ENCODE measurements at regions not wholly inside any gene's neighbourhood (a gene's known extent, or its start where the extent isn't known, plus 50 kb on each side); places are given as distances from the start of the nearest gene placed in this dataset.

DNA sequence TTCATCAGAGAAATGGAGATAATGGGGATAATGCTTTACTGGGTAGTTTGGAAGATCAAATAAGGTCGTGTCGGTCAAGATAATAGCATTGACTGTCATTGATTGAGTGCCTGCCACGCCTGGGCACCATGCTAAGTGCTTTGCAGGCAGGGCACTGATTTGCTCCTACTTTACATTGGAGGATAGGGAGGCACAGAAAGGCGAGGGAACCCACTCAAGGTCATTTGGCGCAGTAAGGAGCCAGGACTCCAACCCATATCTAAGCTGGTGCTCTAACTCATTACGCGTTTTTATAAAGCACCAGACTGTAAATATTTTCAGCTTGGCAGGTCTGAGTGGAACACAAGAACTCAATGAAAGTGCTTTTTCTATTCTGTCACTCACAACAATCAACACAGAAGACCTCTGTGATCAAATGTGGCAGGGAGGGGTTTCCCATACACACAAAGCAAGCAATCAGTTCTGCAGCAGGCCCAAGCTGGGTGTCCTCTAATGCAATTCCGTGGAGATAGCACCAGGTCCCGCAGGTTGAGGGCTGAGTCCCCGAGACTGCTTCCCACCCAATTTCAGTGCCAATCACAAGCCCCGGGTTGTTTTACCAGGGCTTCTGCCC is 373.6 kb downstream of the CDH26 start:
- Histone ChIP-seq H3K27ac (ENCODE audit: low read length) (no peak overlapping the region), H3K4me1 (ENCODE audit: control insufficient read depth in 1 of 2, extremely low read depth in 1 of 2, insufficient read depth in 2 of 2, low read length in 2 of 2) (no peaks in the 10 kb centered on the region), H3K36me3 (ENCODE audit: control insufficient read depth in 2 of 2, extremely low read depth in 1 of 2, insufficient read depth in 1 of 2, low read length in 1 of 2) (no peaks in the 10 kb centered on the region), H3K9me3 (no peaks in the 10 kb centered on the region), H3K27me3 (replicated peaks in 1 of 2; ENCODE audit: control insufficient read depth in 2 of 2, extremely low read depth in 1 of 2, insufficient read depth in 2 of 2, low read length in 1 of 2) (peaks cover 0 to 5% of the 10 kb centered on the region in 2 experiments), H3K4me3 (ENCODE audit: control insufficient read depth in 1 of 2, extremely low read depth in 1 of 2, low read length in 1 of 2) (no peak overlapping the region)
- Mint-ChIP-seq H3K9me3 (no peaks in the 10 kb centered on the region), H3K27ac (no peak overlapping the region), H3K27me3 (no peaks in the 10 kb centered on the region), H3K4me3 (no peak overlapping the region), H3K4me1 (no peaks in the 10 kb centered on the region), H3K36me3 (no peaks in the 10 kb centered on the region)
- DNase-seq (no peak), ATAC-seq (replicated peaks in 1 of 4) (no peak)
- WGBS (ENCODE audit: insufficient coverage) = 74% methylated on average over 5 of the region's 11 CpGs
- POLR2A ChIA-PET = no interaction called here
- CTCF ChIA-PET = no interaction called here

DNA sequence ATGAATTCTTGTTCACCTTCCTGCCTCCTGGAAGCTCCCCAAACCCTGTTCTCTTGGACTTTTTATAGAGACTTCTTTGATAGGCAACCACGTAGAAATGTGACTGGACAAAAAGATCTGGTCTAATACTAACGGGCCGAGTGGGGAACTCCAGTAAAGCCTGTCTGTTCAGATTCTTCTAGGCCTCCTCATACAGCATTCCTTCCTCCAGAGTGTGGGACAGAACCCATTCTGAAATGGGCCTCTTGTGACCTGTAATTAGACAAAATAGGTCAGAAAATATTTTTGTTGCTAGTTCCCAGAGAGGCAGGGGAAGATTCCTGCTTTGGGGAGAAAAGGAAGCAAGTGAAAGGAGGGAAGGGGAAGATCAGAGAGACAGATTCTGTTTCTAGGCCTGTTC is 374.3 kb downstream of the CDH26 start:
- POLR2A ChIA-PET = no interaction called here
- no peaks in the 10 kb centered on the region for H3K27me3 Mint-ChIP-seq
- CTCF ChIA-PET = no interaction called here
- H3K4me1 Mint-ChIP-seq = no peaks in the 10 kb centered on the region
- H3K36me3 Mint-ChIP-seq = no peaks in the 10 kb centered on the region
- Histone ChIP-seq H3K27me3 (replicated peaks in 1 of 2; ENCODE audit: control insufficient read depth in 2 of 2, extremely low read depth in 1 of 2, insufficient read depth in 2 of 2, low read length in 1 of 2) (peaks cover 0 to 4% of the 10 kb centered on the region in 2 experiments), H3K4me3 (ENCODE audit: control insufficient read depth in 1 of 2, extremely low read depth in 1 of 2, low read length in 1 of 2) (no peak overlapping the region), H3K4me1 (ENCODE audit: control insufficient read depth in 1 of 2, extremely low read depth in 1 of 2, insufficient read depth in 2 of 2, low read length in 2 of 2) (no peaks in the 10 kb centered on the region), H3K9me3 (no peaks in the 10 kb centered on the region), H3K36me3 (ENCODE audit: control insufficient read depth in 2 of 2, extremely low read depth in 1 of 2, insufficient read depth in 1 of 2, low read length in 1 of 2) (no peaks in the 10 kb centered on the region), H3K27ac (ENCODE audit: low read length) (no peak overlapping the region)
- 88% methylated on average over 3 of the region's 3 CpGs for WGBS (ENCODE audit: insufficient coverage)
- no peak overlapping the region for H3K27ac Mint-ChIP-seq
- H3K9me3 Mint-ChIP-seq = no peaks in the 10 kb centered on the region
- ATAC-seq (replicated peaks in 1 of 4) (no peak), DNase-seq (no peak)
- no peak overlapping the region for H3K4me3 Mint-ChIP-seq

DNA sequence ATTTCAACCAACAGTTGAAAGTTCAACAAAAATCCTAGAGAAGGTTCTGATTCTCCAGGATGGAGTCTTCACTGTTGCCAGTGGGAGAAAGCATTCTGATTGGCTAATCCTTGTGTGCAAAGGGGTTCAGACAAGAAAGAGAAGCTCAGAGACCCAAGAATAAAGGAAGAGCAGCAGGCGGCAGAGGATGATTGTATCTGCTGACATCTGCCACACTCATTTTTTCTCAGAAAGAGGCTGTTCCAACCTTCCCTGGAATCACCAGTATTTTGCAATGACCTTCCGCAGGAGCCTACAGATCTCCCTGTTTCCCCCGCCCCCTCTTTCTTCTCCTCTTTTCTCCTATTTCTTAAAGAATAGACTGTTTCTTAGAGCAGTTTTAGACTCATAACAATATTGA is 376.7 kb downstream of the CDH26 start:
- ATAC-seq (replicated peaks in 1 of 4) (no peak), DNase-seq (no peak)
- CTCF ChIA-PET = no interaction called here
- no CpG with 5 or more reads among the region's 3 CpGs for WGBS (ENCODE audit: insufficient coverage)
- H3K27me3 ChIP-seq (replicated peaks in 1 of 2; ENCODE audit: control insufficient read depth in 2 of 2, extremely low read depth in 1 of 2, insufficient read depth in 2 of 2, low read length in 1 of 2) = peaks cover 0 to 4% of the 10 kb centered on the region in 2 experiments
- no peaks in the 10 kb centered on the region for H3K27me3 Mint-ChIP-seq
- POLR2A ChIA-PET = no interaction called here
- H3K27ac ChIP-seq (ENCODE audit: low read length) = no peak overlapping the region
- H3K9me3 ChIP-seq = no peaks in the 10 kb centered on the region
- no peak overlapping the region for H3K27ac Mint-ChIP-seq
- H3K4me1 ChIP-seq (ENCODE audit: control insufficient read depth in 1 of 2, extremely low read depth in 1 of 2, insufficient read depth in 2 of 2, low read length in 2 of 2) = no peaks in the 10 kb centered on the region
- no peak overlapping the region for H3K4me3 ChIP-seq (ENCODE audit: control insufficient read depth in 1 of 2, extremely low read depth in 1 of 2, low read length in 1 of 2)
- no peaks in the 10 kb centered on the region for H3K4me1 Mint-ChIP-seq
- H3K9me3 Mint-ChIP-seq = no peaks in the 10 kb centered on the region
- H3K36me3 Mint-ChIP-seq = no peaks in the 10 kb centered on the region
- H3K36me3 ChIP-seq (ENCODE audit: control insufficient read depth in 2 of 2, extremely low read depth in 1 of 2, insufficient read depth in 1 of 2, low read length in 1 of 2) = no peaks in the 10 kb centered on the region
- no peak overlapping the region for H3K4me3 Mint-ChIP-seq

DNA sequence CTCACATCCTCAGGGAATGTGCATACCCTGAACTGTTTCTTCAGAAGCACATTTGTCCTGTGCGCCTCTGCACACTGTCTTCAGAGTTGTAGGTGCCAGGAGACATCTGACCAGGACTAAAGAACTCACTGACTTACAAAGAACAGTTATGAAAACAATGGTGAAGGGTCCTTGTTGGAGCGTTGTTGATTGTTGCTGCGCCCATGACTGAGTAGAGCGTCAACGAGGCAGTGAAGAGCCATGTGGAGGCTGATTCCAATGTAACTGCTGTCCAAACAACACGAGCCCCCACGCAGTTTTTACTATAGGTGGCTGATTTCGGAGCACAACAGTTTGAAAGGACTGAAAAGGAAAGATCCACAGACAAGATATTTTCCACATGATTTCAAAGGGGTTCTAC is 380.3 kb downstream of the CDH26 start:
- ATAC-seq (replicated peaks in 1 of 4) = no peak
- H3K27ac ChIP-seq (ENCODE audit: low read length) = no peak overlapping the region
- H3K27me3 ChIP-seq (replicated peaks in 1 of 2; ENCODE audit: control insufficient read depth in 2 of 2, extremely low read depth in 1 of 2, insufficient read depth in 2 of 2, low read length in 1 of 2) = no peaks in the 10 kb centered on the region
- POLR2A ChIA-PET = no interaction called here
- Mint-ChIP-seq H3K9me3 (no peaks in the 10 kb centered on the region), H3K36me3 (no peaks in the 10 kb centered on the region), H3K4me1 (no peaks in the 10 kb centered on the region), H3K4me3 (no peak overlapping the region), H3K27me3 (no peaks in the 10 kb centered on the region), H3K27ac (no peak overlapping the region)
- no peaks in the 10 kb centered on the region for H3K36me3 ChIP-seq (ENCODE audit: control insufficient read depth in 2 of 2, extremely low read depth in 1 of 2, insufficient read depth in 1 of 2, low read length in 1 of 2)
- H3K4me3 ChIP-seq (ENCODE audit: control insufficient read depth in 1 of 2, extremely low read depth in 1 of 2, low read length in 1 of 2) = no peak overlapping the region
- no peak for DNase-seq
- 80% methylated on average over 6 of the region's 8 CpGs for WGBS (ENCODE audit: insufficient coverage)
- H3K4me1 ChIP-seq (ENCODE audit: control insufficient read depth in 1 of 2, extremely low read depth in 1 of 2, insufficient read depth in 2 of 2, low read length in 2 of 2) = no peaks in the 10 kb centered on the region
- H3K9me3 ChIP-seq = no peaks in the 10 kb centered on the region
- CTCF ChIA-PET = no interaction called here

DNA sequence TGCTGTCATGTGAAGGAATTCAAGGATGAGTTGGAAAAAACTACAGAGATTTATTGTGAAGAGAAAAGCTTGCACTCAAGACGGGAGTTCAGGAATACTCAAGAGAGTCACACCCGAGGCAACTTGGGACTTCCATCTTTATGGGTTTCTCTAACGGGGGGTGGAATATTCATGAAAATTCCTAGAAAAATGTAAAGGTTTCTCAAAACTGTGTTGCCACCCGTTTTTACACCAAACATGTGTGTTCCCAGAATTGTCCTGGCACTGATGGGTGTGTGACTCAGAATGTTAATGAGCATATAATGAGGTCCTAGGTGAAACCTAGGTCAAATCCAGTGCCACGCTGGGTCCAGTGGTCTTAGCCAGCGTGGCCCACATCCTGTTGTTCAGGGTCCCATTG is 381.5 kb downstream of the CDH26 start:
- 70% methylated on average over 3 of the region's 6 CpGs for WGBS (ENCODE audit: insufficient coverage)
- Mint-ChIP-seq H3K36me3 (no peaks in the 10 kb centered on the region), H3K4me3 (no peak overlapping the region), H3K9me3 (no peaks in the 10 kb centered on the region), H3K27me3 (no peaks in the 10 kb centered on the region), H3K27ac (no peak overlapping the region), H3K4me1 (no peaks in the 10 kb centered on the region)
- ATAC-seq (replicated peaks in 1 of 4) (no peak), DNase-seq (no peak)
- Histone ChIP-seq H3K27me3 (replicated peaks in 1 of 2; ENCODE audit: control insufficient read depth in 2 of 2, extremely low read depth in 1 of 2, insufficient read depth in 2 of 2, low read length in 1 of 2) (no peaks in the 10 kb centered on the region), H3K27ac (ENCODE audit: low read length) (no peak overlapping the region), H3K4me1 (ENCODE audit: control insufficient read depth in 1 of 2, extremely low read depth in 1 of 2, insufficient read depth in 2 of 2, low read length in 2 of 2) (no peaks in the 10 kb centered on the region), H3K36me3 (ENCODE audit: control insufficient read depth in 2 of 2, extremely low read depth in 1 of 2, insufficient read depth in 1 of 2, low read length in 1 of 2) (no peaks in the 10 kb centered on the region), H3K9me3 (no peaks in the 10 kb centered on the region), H3K4me3 (ENCODE audit: control insufficient read depth in 1 of 2, extremely low read depth in 1 of 2, low read length in 1 of 2) (no peak overlapping the region)
- POLR2A ChIA-PET = no interaction called here
- CTCF ChIA-PET = no interaction called here

DNA sequence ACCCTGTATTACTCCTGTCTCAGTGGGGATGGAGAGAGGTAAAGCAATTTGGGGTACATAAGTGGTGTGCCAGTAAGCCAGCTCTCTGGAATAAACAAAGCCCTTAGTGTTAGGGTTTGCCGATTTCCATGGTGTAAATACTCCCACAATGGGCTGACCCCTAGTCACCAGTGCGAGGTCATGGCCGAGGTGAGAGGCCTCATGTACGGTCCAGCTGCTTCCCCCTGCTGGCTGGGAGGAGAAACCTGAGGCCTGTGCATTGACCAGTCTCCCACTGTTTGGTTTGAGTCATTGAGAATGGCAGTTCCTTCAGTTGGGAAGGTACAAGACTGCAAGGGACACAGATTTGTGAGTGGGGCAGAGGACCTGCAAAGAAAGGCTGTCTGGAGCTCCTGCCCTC is 382.0 kb downstream of the CDH26 start:
- Histone ChIP-seq H3K9me3 (no peaks in the 10 kb centered on the region), H3K36me3 (ENCODE audit: control insufficient read depth in 2 of 2, extremely low read depth in 1 of 2, insufficient read depth in 1 of 2, low read length in 1 of 2) (no peaks in the 10 kb centered on the region), H3K27me3 (replicated peaks in 1 of 2; ENCODE audit: control insufficient read depth in 2 of 2, extremely low read depth in 1 of 2, insufficient read depth in 2 of 2, low read length in 1 of 2) (no peaks in the 10 kb centered on the region), H3K4me1 (ENCODE audit: control insufficient read depth in 1 of 2, extremely low read depth in 1 of 2, insufficient read depth in 2 of 2, low read length in 2 of 2) (no peaks in the 10 kb centered on the region), H3K27ac (ENCODE audit: low read length) (no peak overlapping the region), H3K4me3 (ENCODE audit: control insufficient read depth in 1 of 2, extremely low read depth in 1 of 2, low read length in 1 of 2) (no peak overlapping the region)
- H3K36me3 Mint-ChIP-seq = no peaks in the 10 kb centered on the region
- no peaks in the 10 kb centered on the region for H3K4me1 Mint-ChIP-seq
- no peak overlapping the region for H3K4me3 Mint-ChIP-seq
- no peak for ATAC-seq (replicated peaks in 1 of 4)
- no peak overlapping the region for H3K27ac Mint-ChIP-seq
- no peaks in the 10 kb centered on the region for H3K27me3 Mint-ChIP-seq
- no peak for DNase-seq
- POLR2A ChIA-PET = no interaction called here
- CTCF ChIA-PET = no interaction called here
- H3K9me3 Mint-ChIP-seq = no peaks in the 10 kb centered on the region
- WGBS (ENCODE audit: insufficient coverage) = 71% methylated on average over 3 of the region's 4 CpGs

DNA sequence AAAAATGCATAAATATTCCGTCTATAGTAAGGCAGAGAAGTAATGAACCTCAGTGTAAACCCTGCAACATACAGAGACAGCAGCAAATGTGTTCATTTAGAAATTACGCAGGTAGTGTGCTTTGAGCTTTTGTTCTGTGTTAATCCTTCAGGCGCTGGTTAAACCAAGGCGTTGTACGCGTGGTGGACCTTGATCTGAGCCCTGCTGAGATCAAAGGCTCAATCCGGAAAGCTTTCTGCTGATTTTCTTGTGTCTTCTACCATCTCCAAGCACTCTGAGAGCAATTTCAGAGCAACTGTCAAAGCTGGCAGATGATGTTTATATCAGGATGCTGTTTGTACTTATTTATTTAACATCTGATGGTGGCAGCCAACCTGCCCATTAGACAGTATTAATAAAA is 382.8 kb downstream of the CDH26 start:
- 89% methylated on average over 5 of the region's 7 CpGs for WGBS (ENCODE audit: insufficient coverage)
- Mint-ChIP-seq H3K4me1 (no peaks in the 10 kb centered on the region), H3K4me3 (no peak overlapping the region), H3K36me3 (no peaks in the 10 kb centered on the region), H3K27ac (no peak overlapping the region), H3K9me3 (no peaks in the 10 kb centered on the region), H3K27me3 (no peaks in the 10 kb centered on the region)
- CTCF ChIA-PET = no interaction called here
- DNase-seq = no peak
- Histone ChIP-seq H3K9me3 (no peaks in the 10 kb centered on the region), H3K4me3 (ENCODE audit: control insufficient read depth in 1 of 2, extremely low read depth in 1 of 2, low read length in 1 of 2) (no peak overlapping the region), H3K27me3 (replicated peaks in 1 of 2; ENCODE audit: control insufficient read depth in 2 of 2, extremely low read depth in 1 of 2, insufficient read depth in 2 of 2, low read length in 1 of 2) (no peaks in the 10 kb centered on the region), H3K36me3 (ENCODE audit: control insufficient read depth in 2 of 2, extremely low read depth in 1 of 2, insufficient read depth in 1 of 2, low read length in 1 of 2) (no peaks in the 10 kb centered on the region), H3K4me1 (ENCODE audit: control insufficient read depth in 1 of 2, extremely low read depth in 1 of 2, insufficient read depth in 2 of 2, low read length in 2 of 2) (no peaks in the 10 kb centered on the region), H3K27ac (ENCODE audit: low read length) (no peak overlapping the region)
- POLR2A ChIA-PET = no interaction called here
- no peak for ATAC-seq (replicated peaks in 1 of 4)

All from T-cell (primary cell).